ENCODE measurements at regions not wholly inside any gene's neighbourhood (a gene's known extent, or its start where the extent isn't known, plus 50 kb on each side); places are given as distances from the start of the nearest gene placed in this dataset.

DNA sequence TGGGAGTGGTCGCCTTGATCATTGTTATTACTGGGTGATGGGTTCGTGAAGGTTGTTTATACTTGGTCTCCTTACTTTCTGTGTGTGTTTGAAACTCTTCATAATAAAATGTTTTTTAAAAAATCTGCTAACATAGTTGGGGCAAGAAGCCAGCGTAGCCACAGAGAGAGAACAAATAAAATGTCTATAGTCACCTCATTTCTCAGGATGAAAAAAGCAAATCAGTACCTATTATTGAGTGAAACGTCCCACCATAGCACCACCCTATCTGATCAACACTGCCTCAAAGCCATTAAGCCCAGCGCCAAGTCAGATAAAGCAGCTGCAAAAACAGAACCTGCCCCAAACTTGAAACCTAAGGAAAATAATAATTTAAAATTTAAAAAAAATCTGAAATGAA, 89.7 kb upstream of the TAB2 start:
- Histone ChIP-seq H3K36me3 (ENCODE audit: control insufficient read depth, insufficient read depth, low read length) (no peaks in the 10 kb centered on the region), H3K9ac (ENCODE audit: low read length) (no peak overlapping the region), H3K4me1 (ENCODE audit: control insufficient read depth, insufficient read depth, low read length) (peaks cover 13% of the 10 kb centered on the region), H3K4me3 (ENCODE audit: low read depth, low read length) (no peak overlapping the region), H3K27ac (ENCODE audit: low read depth, low read length) (no peak overlapping the region), H3K9me3 (ENCODE audit: control insufficient read depth, insufficient read depth, low read depth, low read length) (no peaks in the 10 kb centered on the region), H3K27me3 (ENCODE audit: control insufficient read depth, insufficient read depth, low read length) (no peaks in the 10 kb centered on the region)

DNA sequence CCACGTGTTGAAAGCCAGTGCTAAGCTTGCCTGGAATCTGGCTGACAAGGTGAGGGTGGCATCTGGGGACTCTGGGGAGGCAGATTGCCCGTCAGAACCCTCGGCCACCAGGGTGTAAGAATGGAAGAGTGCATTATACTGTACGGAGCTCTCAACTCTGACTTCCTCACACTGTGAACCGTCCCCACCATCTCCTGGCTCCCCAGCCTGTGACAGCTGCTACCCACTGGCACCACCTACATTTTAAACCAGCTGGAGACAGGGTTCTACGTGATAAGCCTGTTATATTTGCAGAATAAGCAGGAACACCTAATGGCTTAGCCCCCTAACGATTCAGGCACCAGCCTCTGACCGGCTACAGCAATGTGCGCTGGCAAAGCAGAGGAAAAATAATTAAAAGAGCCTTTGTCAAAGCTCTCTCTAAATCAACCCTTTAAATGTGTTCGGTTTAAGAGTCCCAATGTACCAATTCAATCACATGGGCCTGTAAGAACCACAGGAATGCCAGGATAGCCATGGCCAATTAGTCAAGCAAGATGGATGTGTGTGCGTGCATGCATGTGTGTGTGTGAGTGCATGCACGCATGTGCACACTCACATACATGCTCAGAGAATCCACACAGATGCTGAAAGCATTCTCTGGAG, 89.1 kb upstream of the TAB2 start:
- Histone ChIP-seq H3K27ac (ENCODE audit: low read depth, low read length) (no peak overlapping the region), H3K9me3 (ENCODE audit: control insufficient read depth, insufficient read depth, low read depth, low read length) (no peaks in the 10 kb centered on the region), H3K36me3 (ENCODE audit: control insufficient read depth, insufficient read depth, low read length) (no peaks in the 10 kb centered on the region), H3K4me3 (ENCODE audit: low read depth, low read length) (no peak overlapping the region), H3K9ac (ENCODE audit: low read length) (no peak overlapping the region), H3K4me1 (ENCODE audit: control insufficient read depth, insufficient read depth, low read length) (peaks cover 20% of the 10 kb centered on the region), H3K27me3 (ENCODE audit: control insufficient read depth, insufficient read depth, low read length) (no peaks in the 10 kb centered on the region)

- Histone ChIP-seq H3K9ac (ENCODE audit: low read length) (no peak overlapping the region), H3K4me1 (ENCODE audit: control insufficient read depth, insufficient read depth, low read length) (peaks cover 26% of the 10 kb centered on the region), H3K36me3 (ENCODE audit: control insufficient read depth, insufficient read depth, low read length) (no peaks in the 10 kb centered on the region), H3K27me3 (ENCODE audit: control insufficient read depth, insufficient read depth, low read length) (no peaks in the 10 kb centered on the region), H3K27ac (ENCODE audit: low read depth, low read length) (no peak overlapping the region), H3K4me3 (ENCODE audit: low read depth, low read length) (no peak overlapping the region), H3K9me3 (ENCODE audit: control insufficient read depth, insufficient read depth, low read depth, low read length) (no peaks in the 10 kb centered on the region)
These were observed 88.4 kb upstream of the TAB2 start for GRCh38 chr6:149229096-149229495.

DNA sequence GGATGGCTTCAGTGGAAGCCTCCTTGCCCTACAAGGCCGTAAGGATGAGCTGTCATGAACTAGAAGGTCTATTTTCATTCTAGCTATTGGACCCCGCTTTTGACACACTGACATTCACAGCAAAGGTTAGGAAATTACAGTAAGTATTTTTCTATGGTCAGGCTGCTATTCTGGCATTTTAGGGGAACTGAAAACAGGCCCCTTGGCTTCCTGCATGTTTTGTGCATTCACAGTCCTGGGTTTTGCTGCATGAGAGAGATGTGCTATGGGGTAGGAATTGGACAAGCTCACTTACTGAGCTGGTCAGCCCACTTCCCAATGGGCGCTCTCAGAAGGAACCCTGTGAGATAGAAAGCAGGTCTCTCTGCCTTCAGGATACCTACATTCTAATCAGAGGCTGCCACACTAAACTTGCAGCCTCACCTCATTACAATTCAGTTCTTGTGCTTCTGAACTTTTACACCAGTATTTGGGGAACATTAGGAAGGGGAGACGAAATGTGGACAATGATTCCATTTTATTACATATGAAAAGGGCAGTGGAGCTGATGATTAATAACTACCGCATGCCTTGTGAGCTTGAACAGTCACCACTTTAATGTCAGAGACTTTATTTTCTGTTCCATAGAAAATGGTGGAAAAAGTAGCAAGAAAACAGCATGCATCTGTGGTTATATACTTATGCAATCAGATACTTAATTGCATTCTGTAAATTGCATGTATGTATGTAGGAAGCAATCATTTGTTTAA, 86.6 kb upstream of the TAB2 start:
- Histone ChIP-seq H3K36me3 (ENCODE audit: control insufficient read depth, insufficient read depth, low read length) (no peaks in the 10 kb centered on the region), H3K4me1 (ENCODE audit: control insufficient read depth, insufficient read depth, low read length) (peaks cover 31% of the 10 kb centered on the region), H3K27me3 (ENCODE audit: control insufficient read depth, insufficient read depth, low read length) (no peaks in the 10 kb centered on the region), H3K9me3 (ENCODE audit: control insufficient read depth, insufficient read depth, low read depth, low read length) (no peaks in the 10 kb centered on the region), H3K9ac (ENCODE audit: low read length) (no peak overlapping the region), H3K27ac (ENCODE audit: low read depth, low read length) (no peak overlapping the region), H3K4me3 (ENCODE audit: low read depth, low read length) (no peak overlapping the region)

GRCh38 chr6:149231778-149232177, 85.7 kb upstream of the TAB2 start:
- Histone ChIP-seq H3K27ac (ENCODE audit: low read depth, low read length) (no peak overlapping the region), H3K27me3 (ENCODE audit: control insufficient read depth, insufficient read depth, low read length) (no peaks in the 10 kb centered on the region), H3K4me3 (ENCODE audit: low read depth, low read length) (no peak overlapping the region), H3K4me1 (ENCODE audit: control insufficient read depth, insufficient read depth, low read length) (peaks cover 31% of the 10 kb centered on the region), H3K36me3 (ENCODE audit: control insufficient read depth, insufficient read depth, low read length) (no peaks in the 10 kb centered on the region), H3K9me3 (ENCODE audit: control insufficient read depth, insufficient read depth, low read depth, low read length) (no peaks in the 10 kb centered on the region), H3K9ac (ENCODE audit: low read length) (no peak overlapping the region)

GRCh38 chr6:149233056-149233715, 84.3 kb upstream of the TAB2 start:
- Histone ChIP-seq H3K27me3 (ENCODE audit: control insufficient read depth, insufficient read depth, low read length) (no peaks in the 10 kb centered on the region), H3K9me3 (ENCODE audit: control insufficient read depth, insufficient read depth, low read depth, low read length) (no peaks in the 10 kb centered on the region), H3K36me3 (ENCODE audit: control insufficient read depth, insufficient read depth, low read length) (no peaks in the 10 kb centered on the region), H3K4me3 (ENCODE audit: low read depth, low read length) (peak overlapping the region; percentile 0; the same call in 1 of the 2 replicates), H3K4me1 (ENCODE audit: control insufficient read depth, insufficient read depth, low read length) (peaks cover 29% of the 10 kb centered on the region), H3K27ac (ENCODE audit: low read depth, low read length) (peak overlapping the region; percentile 7; the same call in 1 of the 2 replicates), H3K9ac (ENCODE audit: low read length) (no peak overlapping the region)

DNA sequence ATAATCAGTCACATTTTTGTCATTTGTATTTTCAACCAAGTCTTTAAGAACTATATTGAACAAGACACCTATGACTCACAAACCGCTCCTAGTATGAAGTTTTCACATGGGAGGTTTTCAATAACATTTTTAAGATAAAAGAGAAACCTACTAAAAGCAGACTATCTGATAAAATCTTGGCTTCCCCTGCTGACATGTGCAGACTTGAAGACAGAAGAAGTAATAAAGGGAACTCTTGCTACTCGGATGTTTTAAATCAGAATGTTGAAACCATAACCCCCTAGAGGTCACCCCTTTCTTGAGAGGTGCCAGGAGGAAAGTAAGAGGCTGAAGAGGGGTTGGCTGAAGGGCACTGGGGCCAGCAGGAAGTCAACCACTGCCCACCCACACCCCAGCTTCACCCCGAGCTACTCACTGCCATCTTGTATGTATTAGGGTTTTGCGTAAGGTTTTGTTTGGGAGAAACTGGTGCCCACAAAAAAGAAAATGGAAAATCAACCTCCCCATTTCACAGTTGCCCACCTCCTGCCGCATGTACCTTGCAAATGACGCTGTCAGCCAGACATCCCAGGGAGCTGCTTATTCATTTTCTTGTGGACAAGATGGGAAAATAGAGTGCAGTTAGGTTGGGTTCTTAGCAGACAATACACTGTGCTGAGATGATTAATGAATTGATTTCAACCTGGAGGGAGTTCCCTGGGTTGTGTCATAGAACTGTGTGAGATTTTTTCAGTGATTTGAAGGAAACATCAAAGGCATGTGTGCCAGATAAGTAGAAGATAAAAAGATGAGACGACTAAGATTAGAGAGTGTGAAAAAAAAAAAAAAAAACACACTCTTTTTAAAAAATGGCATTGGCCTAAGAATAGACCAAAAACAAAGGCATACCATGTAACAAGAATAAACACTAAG, 83.2 kb upstream of the TAB2 start:
- no peak overlapping the region for H3K9ac ChIP-seq (ENCODE audit: low read length)
- no peak overlapping the region for H3K4me3 ChIP-seq (ENCODE audit: low read depth, low read length)
- H3K27ac ChIP-seq (ENCODE audit: low read depth, low read length): no peak overlapping the region

GRCh38 chr6:149235130-149235561, 82.4 kb upstream of the TAB2 start:
- Histone ChIP-seq H3K4me3 (ENCODE audit: low read depth, low read length) (no peak overlapping the region), H3K4me1 (ENCODE audit: control insufficient read depth, insufficient read depth, low read length) (peaks cover 26% of the 10 kb centered on the region), H3K36me3 (ENCODE audit: control insufficient read depth, insufficient read depth, low read length) (no peaks in the 10 kb centered on the region), H3K9ac (ENCODE audit: low read length) (no peak overlapping the region), H3K9me3 (ENCODE audit: control insufficient read depth, insufficient read depth, low read depth, low read length) (0 out of 2 replicates have a peak, but pooled peaks cover 4% of the 10 kb centered on the region), H3K27ac (ENCODE audit: low read depth, low read length) (no peak overlapping the region), H3K27me3 (ENCODE audit: control insufficient read depth, insufficient read depth, low read length) (no peaks in the 10 kb centered on the region)

More for the DNA sequence above, 83.2 kb upstream of the TAB2 start:
- H3K27me3 ChIP-seq (ENCODE audit: control insufficient read depth, insufficient read depth, low read length): no peaks in the 10 kb centered on the region
- H3K4me1 ChIP-seq (ENCODE audit: control insufficient read depth, insufficient read depth, low read length): peaks cover 26% of the 10 kb centered on the region
- H3K36me3 ChIP-seq (ENCODE audit: control insufficient read depth, insufficient read depth, low read length): no peaks in the 10 kb centered on the region
- H3K9me3 ChIP-seq (ENCODE audit: control insufficient read depth, insufficient read depth, low read depth, low read length): 0 out of 2 replicates have a peak, but pooled peaks cover 4% of the 10 kb centered on the region

GRCh38 chr6:149236589-149236988, 80.9 kb upstream of the TAB2 start:
- H3K36me3 ChIP-seq (ENCODE audit: control insufficient read depth, insufficient read depth, low read length): no peaks in the 10 kb centered on the region
- peaks cover 25% of the 10 kb centered on the region for H3K4me1 ChIP-seq (ENCODE audit: control insufficient read depth, insufficient read depth, low read length)
- H3K27me3 ChIP-seq (ENCODE audit: control insufficient read depth, insufficient read depth, low read length): no peaks in the 10 kb centered on the region

GRCh38 chr6:149237464-149237863, 80.0 kb upstream of the TAB2 start:
- no peak overlapping the region for H3K4me3 ChIP-seq (ENCODE audit: low read depth, low read length)
- no peaks in the 10 kb centered on the region for H3K36me3 ChIP-seq (ENCODE audit: control insufficient read depth, insufficient read depth, low read length)
- no peaks in the 10 kb centered on the region for H3K27me3 ChIP-seq (ENCODE audit: control insufficient read depth, insufficient read depth, low read length)
- H3K27ac ChIP-seq (ENCODE audit: low read depth, low read length): no peak overlapping the region
- no peak overlapping the region for H3K9ac ChIP-seq (ENCODE audit: low read length)
- H3K9me3 ChIP-seq (ENCODE audit: control insufficient read depth, insufficient read depth, low read depth, low read length): 0 out of 2 replicates have a peak, but pooled peaks cover 4% of the 10 kb centered on the region
- H3K4me1 ChIP-seq (ENCODE audit: control insufficient read depth, insufficient read depth, low read length): peaks cover 21% of the 10 kb centered on the region

More at GRCh38 chr6:149236589-149236988, 80.9 kb upstream of the TAB2 start:
- Histone ChIP-seq H3K9ac (ENCODE audit: low read length) (no peak overlapping the region), H3K4me3 (ENCODE audit: low read depth, low read length) (no peak overlapping the region), H3K27ac (ENCODE audit: low read depth, low read length) (no peak overlapping the region), H3K9me3 (ENCODE audit: control insufficient read depth, insufficient read depth, low read depth, low read length) (0 out of 2 replicates have a peak, but pooled peaks cover 4% of the 10 kb centered on the region)
